Mucosa of gallbladder (tissue), 1 donor: ENCODE measurements at regions not wholly inside any gene's neighbourhood (a gene's known extent, or its start where the extent isn't known, plus 50 kb on each side); places are given as distances from the start of the nearest gene placed in this dataset.

Experiments used
- DNase-seq: peaks from one replicate; pipeline ENCODE4 v3.0.0-alpha.2; 2020; ENCODE audit warnings: low spot score
- donor health status: DM: no; HTN: no; CAD: no.

DNA sequence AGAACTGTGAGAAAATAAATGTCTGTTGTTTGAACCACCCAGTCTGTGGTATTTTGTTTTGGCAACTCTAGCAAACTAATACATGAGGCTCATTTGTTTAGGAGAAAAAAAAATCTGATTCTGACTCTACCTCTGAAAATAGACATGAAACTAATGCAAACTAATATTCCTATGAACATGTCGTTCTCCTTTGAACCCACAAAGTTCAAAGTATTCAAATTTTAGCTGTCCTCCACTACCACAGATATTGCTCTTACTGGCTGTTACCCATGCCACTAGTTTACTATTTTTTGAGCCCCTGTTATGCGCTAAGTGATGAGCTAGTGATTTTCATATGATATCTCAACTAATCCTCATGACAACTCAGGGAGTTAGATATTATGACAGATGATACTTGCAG, 58.8 kb upstream of the ZNF804B start:
- no peak for DNase-seq

GRCh38 chr7:88694207-88694606, 65.3 kb upstream of the ZNF804B start:
- no peak for DNase-seq

GRCh38 chr7:88693131-88693530, 66.4 kb upstream of the ZNF804B start:
- DNase-seq, result no peak

DNA sequence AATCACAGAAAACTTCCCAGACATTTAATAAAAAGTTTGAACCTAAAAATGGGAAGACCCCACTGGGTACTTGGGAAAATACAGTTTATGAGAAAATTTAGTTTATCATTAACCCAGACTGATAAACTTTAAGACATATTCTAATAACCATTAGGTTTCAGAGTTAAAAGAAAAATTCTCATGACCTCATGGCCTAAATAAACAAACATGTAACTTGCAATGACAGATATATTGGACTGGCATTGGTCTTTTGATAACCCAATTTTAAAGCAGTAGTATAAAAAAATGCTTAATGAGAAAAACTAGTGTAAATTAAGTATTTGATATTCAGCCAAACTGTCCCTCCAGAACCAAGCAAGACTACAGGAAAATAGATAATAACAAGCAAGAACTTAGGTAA, 67.0 kb upstream of the ZNF804B start:
- DNase-seq, result no peak

- DNase-seq, result no peak
Measured at GRCh38 chr7:88689821-88690220, 69.7 kb upstream of the ZNF804B start.

DNA sequence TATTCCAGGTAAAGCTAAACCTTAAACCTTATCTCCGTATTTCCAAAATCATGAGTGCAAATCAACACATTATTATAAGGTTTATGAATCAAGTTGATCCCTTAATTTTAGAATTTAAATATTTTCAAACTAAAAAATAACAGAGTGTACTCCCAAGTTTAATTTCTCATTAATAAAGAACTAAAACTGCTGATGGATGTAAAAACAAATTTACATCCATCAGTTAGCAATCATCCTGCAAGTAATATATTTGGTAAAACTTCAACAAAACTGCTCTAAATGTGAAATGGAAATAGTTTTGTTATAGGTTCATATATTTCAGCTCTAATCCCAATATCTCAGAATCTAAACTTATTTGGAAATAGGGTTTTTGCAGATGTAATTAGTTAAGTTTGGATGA, 71.3 kb upstream of the ZNF804B start:
- no peak for DNase-seq

DNA sequence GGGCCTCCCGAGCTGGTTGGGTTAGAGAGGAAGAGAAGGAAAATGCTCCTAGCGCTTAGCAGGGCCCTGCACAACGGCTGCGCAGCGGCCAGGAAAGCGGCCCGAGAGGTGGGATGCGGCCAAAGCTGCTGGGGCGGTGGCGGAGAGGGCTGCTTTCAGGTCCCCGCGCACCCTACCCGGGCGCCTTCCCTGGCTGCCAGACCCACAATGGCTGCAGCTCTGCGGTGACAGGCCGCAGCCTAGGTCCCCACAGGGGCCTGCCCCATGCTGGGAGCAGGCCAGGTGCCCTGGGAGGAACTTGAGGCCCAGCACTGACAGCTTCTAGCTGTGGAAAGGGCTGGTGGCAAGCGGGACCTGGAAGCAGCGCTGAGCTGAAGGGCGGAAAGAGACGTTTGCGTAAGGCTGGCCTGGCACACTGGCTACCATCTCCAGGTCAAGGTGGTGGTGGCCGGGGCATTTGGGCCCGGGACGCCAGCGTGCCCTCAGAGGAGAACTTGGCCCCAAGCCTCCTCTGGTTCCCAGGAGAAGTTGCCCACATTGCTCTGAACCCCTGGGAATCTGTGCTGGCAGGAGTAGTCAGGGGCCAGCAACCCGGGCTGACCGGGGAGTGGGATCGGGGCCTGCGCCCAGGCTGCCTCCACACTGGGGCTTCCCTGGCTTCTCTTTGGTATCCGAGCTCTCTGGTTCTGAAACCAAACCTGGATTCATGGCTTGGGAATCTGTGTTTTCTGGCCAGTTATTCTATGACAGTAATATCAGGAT, 72.9 kb upstream of the ZNF804B start:
- DNase-seq, result no peak

DNA sequence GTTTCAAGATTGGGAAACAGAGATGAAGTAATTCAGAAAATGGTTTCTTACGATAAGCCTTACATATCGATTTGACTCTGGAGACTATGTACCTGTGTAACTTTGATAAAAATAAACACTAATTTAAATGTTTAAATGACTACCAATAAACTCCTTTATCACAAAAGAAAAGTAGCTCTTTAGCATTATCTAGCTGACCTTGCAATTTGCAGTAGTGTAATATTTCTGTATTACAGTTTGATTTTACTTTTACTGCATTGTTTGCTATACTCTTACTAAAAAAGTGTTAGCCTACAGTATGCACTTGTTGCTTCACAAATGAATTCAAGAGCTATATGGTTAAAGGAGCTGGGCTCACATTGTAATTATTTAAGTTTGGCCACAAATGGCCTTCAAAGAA, 77.8 kb upstream of the ZNF804B start:
- no peak for DNase-seq

DNA sequence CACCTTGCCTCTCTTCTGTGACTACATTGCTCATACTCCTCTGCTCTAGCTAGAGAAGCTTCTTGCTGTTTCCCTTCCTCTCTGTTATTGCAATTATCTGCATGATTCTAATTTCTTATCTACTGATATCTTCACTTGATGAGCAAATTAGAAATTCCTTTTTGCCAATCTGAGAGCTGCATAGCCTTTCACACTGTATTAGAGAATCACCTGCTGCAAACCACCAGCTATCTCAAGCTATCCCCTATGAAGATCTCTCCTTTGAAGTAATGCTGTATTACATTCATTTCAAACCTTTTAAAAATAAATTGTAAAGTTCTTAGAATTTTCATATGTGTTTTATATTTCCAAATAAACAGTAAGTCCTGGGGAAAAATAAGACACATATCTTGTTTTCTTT, 89.0 kb upstream of the ZNF804B start:
- no peak for DNase-seq

DNA sequence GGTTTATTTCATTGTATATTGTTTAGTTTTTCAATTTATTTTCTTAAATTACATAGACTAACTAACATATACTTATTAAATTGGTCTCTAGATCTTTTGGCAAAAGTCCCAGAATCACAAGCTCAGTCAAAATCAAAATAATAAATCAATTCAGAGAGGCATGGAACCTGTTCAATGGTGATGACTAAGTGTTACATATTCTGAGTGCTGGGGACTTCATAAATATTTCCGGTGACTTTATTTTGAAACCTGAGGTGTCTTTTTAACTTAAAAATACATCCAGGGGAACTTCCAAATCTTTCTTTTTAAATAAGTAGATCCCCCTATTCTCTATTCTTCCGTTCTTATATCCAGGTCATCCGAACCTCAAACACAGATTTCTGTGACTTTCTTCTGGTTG, 89.6 kb upstream of the ZNF804B start:
- no peak for DNase-seq

DNA sequence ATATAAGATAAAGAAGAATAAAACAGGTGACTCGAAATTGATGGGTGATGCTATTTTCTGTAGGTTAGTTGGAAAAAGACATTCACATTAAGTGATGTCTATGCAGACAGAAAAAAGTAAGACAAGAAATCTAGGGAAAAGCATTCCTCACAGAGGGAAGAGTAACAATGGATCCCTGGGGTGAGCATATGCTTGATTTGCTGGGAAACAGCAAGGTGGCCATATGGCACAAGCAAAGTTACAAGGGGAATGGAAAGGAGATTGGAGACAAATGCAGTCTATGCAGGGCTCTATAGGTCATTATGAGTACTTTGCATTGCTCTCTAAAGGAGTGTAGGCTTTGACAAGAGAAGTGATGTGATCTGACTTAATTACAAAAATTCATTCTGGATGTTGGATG, 90.9 kb upstream of the ZNF804B start:
- no peak for DNase-seq

GRCh38 chr7:88666626-88667025, 92.9 kb upstream of the ZNF804B start:
- DNase-seq, result no peak

- DNase-seq, result no peak
Measured at GRCh38 chr7:88665892-88666514, 93.5 kb upstream of the ZNF804B start.

DNA sequence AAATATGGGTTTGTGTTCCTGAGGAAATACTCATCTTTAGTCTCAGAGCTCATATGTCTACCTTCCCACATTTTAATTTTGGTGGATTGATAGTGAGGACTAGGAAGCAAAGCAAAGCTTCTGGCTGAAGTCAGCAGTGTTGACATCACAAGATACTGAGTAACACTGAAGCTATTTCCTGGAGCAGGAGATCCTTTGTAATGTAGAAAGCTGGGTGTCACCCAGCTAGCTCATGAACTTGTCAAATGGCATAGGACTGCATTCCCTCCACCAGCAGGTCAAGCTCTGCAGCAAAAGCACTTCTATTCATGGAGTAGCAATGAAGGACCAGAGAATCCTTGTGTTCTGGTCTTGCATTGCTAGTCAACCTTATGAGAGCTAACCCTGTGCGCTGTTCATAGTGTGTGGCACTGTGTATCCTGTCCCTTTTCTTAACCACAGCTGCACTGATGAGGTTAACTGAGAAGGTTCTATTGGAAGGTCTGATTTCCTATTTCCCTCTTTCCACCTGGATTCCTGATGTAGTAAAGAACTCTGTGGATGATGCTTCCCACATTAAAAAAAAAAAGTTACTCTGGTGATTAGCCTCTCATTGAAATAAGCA, 94.8 kb upstream of the ZNF804B start:
- DNase-seq, result no peak

DNA sequence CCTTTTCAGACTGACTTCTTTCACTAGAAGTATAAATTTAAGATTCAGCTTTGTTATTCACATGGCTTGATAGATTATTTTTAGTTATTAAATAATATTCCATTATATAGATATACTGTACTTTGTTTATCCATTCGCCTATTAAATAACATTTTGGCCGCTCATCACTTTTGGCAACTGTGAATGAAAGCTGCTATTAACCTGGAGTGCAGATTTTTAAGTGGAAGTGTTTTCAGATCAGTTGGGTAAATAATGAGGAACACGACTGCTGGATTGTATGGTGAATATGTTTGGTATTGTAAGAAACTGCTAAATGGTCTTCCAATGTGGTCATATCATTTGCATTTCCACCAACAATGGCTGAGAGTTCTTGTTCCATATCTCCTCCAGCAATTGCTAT, 97.6 kb upstream of the ZNF804B start:
- no peak for DNase-seq

DNA sequence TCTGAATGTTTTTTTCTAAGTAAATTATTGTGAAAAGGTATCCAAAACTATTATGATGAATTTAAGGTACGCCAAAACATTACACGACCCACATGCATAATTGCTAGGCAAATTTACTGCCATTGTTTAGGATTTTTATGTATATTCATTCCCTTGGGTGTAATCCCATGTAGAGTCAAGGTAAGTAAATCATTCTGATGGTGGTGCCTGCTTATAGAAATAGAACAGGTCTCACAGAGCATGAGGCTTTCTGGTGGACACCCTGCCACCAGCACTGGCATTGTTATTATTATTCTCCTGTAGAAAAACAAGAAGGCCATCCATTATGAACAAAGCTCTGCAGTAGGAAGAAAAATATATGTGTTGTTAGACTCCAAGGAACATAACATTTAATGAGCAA, 111.7 kb upstream of the ZNF804B start:
- no peak for DNase-seq

DNA sequence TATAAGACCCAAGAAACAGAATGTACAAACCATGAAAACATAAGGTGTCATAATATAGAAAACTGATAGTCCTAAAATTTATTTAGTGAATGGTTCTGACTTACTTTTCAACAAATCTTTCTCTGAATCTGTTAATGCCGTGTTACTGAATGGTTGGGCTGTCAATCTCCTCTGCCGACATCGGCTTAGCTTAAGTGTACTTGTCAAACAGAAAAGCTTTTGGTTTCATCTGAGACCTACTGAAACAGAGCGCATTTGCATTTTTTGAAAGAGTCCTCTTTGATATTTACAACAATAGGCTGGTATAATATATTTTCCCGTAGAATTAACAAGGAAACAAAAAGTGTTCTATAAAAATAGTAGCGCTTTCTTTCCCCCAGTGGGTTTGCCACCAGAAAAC, 120.9 kb upstream of the ZNF804B start:
- no peak for DNase-seq

DNA sequence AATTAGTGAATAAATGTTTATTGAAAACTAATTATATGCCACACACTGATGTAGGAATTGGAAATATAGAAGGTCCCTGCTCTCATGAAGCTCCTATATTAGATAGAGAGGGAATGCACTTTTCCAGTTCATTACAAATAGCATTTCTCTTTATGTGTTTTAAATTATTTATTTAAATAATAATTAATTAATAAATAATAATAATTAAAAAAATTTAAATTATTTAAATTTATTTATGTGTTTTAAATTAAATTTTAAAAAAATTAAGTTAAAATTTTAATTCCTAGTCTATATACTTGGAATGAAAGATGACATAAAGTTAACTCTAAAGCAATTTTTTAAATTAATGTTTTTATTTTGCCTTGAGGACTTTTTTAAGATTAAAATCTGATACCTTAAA, 121.7 kb upstream of the ZNF804B start:
- DNase-seq, result no peak

- DNase-seq, result no peak
Measured at GRCh38 chr7:88635149-88635548, 124.4 kb upstream of the ZNF804B start.

- DNase-seq, result no peak
Measured at GRCh38 chr7:88629559-88629958, 129.9 kb upstream of the ZNF804B start.

DNA sequence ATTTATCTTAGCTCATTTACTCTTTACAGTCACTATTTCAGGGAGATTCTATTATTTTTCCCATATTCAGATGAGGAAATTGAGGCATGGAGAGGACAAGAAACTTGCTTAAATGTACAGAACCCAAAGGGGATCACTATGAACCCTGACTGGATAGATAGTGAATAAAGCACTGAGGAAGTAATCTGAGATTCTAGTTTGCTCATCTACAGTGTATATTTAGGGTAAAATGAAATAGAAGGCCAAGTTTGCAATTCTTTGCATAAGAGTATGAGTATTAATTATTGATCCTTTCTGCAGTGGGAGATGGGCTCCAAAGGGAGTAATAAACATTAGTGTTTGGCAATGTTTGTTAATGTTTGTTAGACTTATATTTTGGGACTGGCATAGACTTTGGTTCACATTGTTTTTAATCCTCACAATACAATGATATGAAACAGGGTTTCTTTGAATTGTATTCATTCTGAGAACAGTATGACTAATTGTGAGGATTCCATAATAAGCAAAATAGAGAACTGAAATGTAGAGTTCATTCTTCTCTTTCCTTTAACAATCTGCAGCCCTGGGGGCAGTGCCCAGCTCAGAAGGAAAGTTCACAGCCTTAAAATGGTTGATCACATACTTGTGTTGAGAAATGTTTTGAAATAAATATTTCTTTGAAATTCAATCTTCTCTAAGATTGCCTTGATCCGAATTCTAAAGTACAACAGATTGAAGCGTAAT, 131.0 kb upstream of the ZNF804B start:
- no peak for DNase-seq

DNA sequence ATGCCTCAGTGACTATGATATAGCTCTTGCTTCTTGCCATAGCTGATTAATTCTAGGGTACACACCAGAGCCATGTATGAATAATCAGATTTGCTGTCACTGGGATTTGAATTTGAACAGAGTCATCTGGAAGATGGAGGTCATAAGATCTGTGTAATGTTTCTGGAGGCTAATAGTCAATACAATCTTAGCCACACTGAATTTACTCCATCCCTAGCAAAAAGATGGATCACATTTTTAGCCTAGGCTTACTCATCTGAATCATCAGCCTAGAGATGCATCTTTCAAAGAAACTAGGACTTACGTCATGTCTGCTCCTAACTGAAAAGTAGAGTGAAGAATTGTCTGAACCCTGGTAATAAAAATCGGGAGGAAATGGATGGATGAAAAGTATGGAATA, 142.3 kb upstream of the ZNF804B start:
- no peak for DNase-seq

DNA sequence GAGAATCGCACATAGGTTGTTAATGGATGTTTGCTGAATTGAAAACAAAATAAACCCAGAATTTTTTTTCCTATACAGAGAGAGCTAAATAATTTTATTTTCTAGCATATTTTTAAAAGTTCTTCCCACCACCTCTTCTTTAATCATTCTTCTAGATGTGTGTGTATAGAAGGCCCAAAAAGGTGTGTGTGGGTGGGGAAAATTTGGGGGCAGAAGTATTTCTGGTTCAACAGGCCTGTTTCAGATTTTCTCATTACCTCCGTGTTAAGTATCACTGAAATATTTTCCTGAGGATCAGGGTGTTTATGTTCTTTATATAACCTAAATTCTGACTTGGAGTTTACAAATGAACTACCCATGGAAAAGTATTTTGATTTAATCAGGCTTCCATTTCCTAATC, 144.2 kb upstream of the ZNF804B start:
- no peak for DNase-seq
